Activated T-cell treated with anti-CD3 and anti-CD28 coated beads for 1 hour (primary cell): ENCODE measurements at regions not wholly inside any gene's neighbourhood (a gene's known extent, or its start where the extent isn't known, plus 50 kb on each side); places are given as distances from the start of the nearest gene placed in this dataset.
"Not testable (repeated sequence)": the region's sequence is repeated elsewhere in the genome, so short reads cannot be mapped to it uniquely, and the experiment has no call there.

ENCODE experiments used
- DNase-seq: peaks from one replicate; pipeline ENCODE4 v3.0.0-alpha.2; 2020; ENCODE audit warnings: low read depth

DNA sequence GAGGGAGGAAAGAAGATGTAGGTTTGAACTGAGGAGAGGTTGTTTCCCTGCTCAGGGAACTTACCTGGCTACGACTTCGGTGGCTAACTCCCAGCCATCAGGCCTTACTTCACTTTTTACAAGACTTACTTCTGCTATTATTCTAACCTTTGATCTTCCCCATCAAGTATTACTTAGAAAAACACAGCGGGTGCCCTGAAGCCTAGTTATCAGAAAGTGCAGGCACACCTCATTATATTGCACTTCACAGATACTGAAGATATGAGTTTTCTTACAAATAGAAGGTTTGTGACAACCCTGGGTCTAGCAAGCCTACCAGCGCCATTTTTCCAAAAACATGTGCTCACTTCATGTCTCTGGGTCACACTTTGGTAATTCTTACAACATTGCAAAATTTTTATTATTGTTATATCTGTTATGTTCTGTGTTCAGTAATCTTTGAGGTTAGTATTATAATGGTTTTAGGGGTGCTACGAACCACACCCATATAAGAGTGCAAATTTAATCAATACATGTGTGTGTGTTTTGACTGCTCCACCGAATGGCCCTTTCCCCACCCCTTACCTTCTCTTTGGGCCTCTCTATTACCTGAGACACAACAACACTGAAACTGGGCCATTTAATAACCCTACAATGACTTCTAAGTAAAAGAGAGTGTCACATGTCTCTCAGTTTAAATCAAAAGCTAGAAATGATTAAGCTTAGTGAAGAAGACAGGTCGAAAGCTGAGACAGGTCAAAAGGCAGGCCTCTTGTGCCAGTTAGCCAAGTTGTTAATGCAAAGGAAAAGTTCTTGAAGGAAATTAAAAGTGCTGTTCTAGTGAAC is 2102.7 kb upstream of the WWC1 start:
- no peak for DNase-seq

DNA sequence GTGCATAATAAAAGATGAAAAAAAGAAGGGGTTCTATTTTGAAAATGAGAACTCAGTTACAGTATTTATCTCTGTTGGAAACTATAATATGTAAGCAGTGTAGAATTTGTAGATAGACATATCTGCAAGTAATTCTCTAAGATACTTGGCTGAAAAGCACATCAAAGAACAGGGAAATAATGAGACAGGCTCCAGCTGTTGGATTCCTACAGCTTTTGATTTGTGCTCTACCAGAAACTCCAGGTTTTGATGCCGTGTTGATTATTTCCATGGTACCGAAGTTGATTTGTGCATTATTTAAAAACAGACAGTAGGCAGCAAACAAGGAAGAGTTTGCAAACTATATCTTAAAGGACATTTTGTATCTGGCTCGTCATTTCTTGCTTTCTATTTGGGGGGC is 2098.7 kb upstream of the WWC1 start:
- no peak for DNase-seq

DNA sequence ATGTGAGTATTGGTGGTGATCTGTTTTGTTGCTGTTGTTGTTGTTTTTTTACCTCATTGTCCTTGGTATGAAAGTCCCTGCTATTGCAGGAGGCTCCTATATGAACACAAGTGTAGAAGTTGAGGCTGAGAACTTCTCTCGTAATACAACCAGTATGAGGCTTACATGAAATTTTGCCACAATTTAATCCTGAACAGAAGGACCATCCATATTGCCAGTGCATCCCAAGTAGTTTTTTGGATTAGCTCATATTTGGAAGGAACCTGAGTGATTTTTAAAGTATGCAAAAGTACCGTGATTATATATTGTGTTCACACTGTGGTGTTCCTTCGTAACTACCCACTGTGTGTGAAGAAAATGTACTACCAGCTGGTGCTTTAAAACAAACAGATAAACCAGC is 2095.5 kb upstream of the WWC1 start:
- DNase-seq = no peak

DNA sequence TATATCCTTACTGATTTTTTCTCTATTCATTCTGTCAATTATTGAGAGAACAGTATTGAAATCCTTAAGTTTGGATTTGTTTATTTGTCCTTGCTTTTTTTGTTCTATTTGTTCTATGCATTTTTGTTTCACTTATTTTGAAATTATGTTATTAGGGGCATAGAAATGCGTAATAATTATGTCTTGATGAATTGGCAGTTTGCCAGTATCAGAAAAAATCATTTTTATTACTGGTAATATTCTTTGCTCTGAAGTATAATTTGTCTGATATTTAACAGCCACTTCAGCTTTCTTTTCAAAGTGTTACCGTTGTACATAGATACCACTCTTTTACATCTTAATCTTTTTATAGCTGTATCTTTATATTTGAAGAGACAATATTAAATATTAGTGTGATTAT is 2090.9 kb upstream of the WWC1 start:
- DNase-seq = no peak

DNA sequence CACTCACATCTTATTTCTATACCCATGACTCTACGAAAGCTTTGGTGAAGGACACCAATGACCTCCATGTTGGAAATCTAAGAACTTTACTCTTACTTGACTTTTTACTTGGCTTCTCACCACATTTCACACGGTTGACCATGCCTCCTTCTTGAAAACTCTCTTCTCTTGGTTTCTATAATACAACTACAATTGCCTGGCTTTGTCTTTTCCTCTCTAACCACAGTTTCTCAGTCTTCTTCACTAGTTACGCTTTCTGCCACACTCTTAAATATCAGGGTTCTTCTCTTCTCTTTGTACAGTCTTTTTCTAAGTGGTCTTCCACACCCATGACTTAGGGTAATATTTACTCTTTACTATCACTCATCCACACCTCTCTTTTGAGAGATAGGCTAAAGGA is 2079.8 kb upstream of the WWC1 start:
- DNase-seq = no peak

DNA sequence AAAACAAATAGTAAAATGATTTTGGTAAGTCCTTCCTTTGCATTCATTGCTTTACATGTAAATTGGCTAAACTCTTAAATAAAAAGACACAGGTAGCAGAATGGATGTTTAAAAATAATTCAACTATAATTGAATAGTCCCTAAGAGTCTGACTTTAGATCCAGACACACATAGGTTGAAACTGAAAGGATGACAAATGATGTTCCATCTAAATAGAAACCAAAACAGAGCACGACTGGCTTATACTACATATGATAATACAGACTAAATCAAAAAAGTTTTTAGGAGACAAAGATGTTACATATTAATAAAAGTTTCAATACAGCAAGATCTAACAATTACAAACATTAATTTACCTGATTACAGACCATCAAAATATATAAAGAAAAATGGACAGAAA is 2055.1 kb upstream of the WWC1 start:
- no peak for DNase-seq

DNA sequence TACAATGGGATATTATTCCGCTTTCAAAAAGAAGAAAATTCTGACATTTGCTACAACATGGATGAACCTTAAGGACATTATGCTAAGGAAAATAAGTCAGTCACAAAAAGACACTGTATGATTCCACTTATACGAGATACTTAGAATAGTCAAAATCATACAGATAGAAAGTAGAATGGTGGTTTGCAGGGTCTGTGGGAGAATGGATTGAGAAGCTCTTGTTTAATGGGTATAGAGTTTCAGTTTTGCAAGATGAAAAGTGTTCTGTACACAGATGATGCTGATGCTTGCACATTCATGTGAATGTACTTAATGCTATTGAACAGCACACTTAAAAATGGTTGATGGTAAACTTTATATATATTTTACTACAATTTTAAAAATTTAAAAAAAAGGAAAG is 2050.7 kb upstream of the WWC1 start:
- DNase-seq = no peak

DNA sequence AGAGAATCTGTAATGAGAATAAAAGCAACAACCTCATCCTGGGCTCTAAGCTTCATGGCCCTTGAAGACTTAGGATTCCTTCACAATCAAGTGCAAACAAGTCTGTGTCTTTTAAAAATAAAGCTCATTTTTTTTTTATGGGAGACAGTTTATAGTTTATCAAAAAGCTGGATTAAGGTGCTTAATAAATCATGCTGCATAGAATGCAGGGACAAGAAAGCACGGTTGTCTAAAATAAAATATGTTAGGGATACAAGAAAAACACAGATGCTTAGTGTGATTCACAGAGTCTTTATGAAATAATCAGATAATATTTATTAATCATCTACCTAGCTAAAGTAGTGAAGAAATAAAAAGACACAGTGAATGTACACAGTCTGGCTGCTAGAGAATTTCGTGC is 2045.9 kb upstream of the WWC1 start:
- DNase-seq = no peak

DNA sequence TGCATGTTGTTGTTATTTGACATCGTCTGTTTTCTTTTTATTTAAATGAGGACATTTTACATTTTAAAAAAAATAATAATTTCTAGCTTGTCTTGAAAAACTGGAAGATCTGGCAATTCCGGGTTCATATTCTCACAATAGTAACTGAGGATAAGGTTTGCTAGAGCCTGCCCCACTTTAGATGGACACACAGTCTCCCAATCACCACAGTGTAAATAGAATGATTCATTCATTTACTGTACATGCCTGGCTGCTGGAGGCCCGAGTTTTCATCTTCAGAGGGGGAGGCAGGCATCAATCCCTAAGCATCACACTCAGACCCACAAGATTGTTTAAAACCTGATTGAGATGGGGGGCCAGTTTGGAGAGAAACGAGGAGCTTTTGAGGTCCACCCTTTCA is 2039.7 kb upstream of the WWC1 start:
- no peak for DNase-seq

DNA sequence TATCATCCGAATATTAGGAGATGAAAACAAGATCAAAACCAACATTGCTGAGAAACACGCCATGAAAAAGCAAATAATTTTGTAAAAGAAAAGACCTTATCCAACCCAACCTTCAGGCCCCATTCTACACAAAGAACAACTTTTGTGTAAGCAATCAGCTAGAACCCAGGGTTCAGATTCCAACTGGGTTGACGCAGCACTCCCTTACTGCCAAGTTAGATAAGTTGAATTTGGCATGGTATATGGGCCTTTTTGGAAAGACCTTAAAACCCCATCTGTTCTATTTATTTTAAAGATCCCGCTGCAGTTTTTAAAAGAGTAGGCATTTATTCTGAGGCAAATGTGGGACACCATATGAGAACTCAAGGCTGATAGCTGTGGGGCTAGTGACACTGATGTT is 2033.8 kb upstream of the WWC1 start:
- no peak for DNase-seq

DNA sequence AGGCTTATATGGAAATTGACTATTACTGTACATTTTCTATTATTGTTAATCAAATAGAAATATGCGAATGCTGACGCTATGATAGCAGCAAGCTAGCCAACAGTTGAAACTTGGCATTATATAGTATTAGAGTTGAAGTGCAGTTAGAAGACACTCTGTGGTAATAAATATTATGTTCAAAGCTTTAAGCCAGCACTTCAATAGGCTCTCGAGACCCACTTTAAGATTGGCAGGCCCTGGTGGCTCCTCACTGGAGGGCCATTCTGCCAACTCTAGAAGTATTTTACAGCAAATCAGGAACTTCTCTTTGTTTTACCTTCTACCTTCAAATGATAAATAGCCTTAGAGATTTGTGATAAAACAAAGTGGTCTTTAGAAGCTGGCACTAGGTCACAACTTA is 2029.0 kb upstream of the WWC1 start:
- DNase-seq = no peak

DNA sequence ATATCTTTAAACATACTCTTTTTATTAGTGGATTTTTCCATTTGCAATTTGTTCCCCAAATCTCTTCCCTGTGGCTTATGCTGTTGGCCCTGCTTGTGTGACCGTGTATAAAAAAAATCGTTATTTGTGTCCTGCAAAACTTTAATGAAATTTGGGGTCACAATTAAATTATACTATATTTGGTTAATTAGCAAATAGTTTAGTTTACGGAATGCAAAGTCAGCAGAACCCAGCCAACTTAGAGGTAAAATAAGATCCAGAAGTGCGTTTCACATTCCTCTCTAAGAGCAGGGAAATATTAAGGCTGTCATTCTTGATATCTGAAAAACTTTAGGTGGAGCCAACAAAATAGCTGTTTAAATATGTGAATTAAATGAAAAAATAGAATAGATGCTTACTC is 2023.5 kb upstream of the WWC1 start:
- DNase-seq = no peak

DNA sequence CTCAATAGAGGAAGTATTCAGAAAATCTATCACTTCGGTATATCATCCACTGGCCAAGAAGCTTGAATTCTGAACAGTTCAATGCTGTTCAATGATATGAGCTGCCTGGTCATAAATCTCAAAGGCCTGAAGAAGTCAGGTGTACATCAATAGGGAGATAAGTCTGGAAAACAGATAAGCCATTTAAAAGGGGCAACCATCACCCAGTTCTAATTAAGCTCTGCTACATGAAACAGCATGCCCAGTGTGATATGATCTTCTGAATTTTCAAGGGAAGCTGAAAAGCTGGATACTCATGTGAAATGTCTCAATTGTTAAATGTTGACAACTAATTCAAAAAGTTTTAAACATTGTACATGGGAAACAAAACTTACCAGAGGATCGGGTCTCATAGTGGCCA is 2020.7 kb upstream of the WWC1 start:
- DNase-seq = no peak

DNA sequence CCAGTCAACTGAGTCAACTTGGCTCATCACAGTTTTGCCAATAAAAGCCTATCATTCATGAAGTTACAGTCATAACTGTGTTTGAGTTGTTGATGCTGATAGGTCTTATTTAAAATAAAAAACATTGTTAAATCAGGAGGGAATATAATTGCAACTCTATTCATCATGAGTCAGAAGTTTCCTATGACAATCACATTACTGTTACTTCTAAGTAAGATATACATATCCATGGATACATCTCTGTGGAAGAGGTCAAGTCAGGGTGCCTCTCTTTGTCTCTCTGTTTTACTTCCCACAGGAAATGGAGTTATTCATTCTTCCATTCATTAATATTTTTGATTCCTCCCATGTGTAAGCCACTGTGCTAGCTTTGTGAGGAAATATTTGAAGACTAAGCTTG is 2015.4 kb upstream of the WWC1 start:
- no peak for DNase-seq

DNA sequence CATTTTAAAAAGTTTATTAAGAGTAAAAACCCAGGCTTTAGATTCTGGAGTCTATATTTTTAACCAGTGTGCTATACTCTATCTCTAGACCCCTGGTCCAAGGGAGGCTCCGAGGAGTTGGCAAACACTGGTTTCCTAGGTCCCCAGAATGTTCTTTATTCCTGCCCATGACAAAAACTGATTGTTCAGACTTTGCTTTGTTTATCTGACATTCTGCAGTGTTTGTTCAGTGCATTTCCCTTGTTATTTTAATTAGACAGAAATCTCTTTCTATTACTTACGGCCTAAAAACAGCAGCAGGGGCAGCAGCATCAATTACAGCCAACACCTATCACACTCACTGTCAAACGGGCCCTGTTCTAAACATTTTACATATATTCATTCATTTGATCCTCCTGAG is 2011.6 kb upstream of the WWC1 start:
- DNase-seq = no peak

DNA sequence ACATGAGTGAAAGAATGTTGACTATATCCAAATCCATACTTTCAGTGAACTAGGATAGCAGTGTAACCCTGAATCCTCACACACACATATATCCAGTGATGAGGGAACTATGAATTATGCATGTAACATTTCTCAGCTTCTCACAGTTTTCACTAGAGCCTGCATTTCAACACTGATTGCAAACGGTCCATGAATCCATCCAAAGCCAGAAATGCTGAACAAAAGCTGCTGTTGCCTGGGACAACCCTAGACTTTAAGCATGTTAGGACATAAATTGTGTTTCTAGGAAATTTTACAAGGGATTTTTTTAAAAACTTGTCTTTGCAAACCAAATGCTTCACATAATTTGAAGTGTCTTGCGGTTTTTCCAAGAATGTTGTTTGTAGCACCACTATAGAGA is 2010.0 kb upstream of the WWC1 start:
- DNase-seq = no peak

DNA sequence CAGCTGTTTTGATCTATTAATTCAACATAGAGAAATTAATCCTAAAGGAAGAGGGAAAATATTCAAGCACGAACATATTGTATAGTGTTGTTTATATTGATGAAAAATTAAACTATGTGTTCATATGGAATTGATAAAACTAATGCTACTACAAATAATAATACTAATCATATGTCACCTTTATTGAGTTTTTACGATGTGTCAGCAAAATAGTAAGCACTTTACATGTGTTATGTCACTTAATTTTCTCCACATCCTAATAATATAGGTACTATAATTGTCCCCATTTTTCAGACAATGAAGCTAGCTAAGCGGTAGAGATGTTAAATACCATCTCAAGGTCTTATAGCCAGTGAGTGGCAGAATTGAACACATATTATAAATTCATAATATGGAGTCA is 2008.5 kb upstream of the WWC1 start:
- DNase-seq = no peak

DNA sequence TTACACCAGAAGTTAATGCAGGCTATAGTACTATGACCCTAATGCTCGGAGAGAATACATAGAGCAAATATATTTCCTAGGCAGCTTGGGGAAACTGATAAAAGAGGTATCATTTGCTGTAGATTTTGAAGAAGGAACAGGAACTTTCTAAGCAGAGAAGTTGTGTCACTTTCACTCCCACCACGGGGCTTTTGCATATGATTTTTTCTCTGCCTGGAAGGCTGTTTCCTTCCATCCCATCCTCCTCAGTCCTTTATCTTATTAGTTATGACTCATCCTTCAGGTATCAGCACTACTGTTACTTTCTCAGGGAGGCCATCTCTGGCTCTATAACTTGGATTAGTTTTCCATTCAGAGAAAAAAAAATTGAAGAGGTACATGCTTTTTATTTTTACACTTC is 2006.1 kb upstream of the WWC1 start:
- DNase-seq = no peak

DNA sequence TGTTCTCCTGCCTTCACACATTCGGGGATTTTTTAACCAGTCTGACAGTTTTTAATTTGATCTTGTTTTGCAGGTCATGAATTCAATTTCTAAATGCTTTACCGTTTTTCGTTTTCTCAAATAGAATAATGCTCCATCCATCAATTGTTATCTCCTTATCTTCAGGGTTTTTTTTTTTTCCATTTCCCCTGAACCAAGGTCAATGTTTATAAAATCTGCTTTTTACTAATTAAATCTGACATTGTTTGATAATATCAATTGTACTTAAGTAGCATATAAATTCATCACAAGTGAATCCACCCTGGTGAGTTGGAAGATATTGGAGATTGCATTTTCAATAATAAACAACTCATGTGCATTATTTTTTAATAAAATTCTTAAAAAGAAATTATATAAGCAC is 2004.6 kb upstream of the WWC1 start:
- no peak for DNase-seq

DNA sequence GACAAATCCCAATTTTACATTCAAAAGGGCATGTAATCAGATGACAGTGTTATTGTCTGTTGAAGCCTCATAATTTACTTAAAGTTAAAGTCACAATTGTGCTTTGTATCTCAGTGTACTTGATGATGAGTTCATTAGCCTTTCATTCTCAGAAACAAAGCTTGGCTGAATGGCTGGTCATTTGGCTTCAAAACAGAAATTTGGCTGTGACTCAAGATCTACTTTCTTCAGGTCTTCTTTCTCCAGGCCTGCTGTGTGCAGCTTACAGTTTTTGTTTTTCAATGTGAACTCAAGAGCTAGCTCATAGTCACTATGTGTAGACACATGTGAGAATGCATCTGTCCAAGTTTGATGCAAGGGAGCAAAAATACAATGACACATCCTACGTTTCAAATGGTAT is 2003.6 kb upstream of the WWC1 start:
- no peak for DNase-seq

DNA sequence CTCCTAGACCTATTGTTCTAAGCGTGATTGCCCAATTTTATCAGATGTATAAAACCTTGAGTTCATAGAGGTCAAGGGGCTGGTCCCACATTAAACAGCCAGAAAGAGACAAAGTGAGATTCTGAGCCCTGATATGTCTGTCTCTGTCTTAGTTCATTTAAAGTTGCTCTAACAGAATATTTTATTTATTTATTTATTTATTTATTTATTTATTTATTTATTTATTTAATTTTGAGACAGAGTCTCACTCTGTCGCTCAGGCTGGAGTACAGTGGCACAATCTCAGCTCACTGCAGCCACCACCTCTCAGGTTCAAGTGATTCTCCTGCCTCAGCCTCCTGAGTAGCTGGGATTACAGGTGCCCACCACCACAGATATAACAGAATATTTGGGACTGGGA is 1999.6 kb upstream of the WWC1 start:
- DNase-seq = not testable (repeated sequence)

DNA sequence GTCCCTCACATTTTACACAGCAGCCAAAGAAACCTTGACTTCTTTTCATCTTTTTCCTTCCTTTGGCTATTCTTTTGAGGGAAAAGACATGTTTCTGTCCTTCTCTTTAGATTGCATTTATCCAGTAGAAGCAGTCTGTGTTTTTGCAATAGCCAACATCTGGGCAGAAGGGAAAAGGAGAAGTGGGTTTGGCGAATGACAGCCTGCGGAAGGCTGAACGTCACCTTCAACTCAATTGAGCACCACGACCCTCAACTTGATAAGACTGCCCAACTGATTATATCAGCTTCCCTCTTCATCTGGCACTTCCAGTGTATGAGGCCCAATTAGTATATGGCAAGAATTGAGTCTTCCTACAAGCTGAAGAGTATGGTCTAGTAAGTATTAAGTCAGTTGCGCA is 1997.6 kb upstream of the WWC1 start:
- DNase-seq = no peak

DNA sequence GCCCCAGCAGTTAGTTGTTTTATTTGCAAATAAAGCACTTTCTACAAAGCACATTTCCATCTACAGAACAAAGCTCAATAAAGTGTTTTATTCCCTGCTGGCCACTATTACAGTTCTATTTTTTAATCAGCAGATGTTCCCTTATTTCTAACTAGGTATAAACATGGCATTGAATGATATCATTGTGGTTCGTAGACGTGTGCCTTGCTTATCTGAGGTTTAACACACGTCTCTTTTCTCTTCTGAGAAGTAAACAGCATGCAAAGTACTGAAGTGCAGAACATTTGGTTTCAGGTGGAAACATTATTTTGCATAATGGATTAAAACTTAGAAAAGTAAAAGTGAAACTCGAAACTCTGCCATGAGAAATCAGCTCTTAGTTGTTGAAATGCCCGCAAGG is 1989.3 kb upstream of the WWC1 start:
- DNase-seq = no peak

DNA sequence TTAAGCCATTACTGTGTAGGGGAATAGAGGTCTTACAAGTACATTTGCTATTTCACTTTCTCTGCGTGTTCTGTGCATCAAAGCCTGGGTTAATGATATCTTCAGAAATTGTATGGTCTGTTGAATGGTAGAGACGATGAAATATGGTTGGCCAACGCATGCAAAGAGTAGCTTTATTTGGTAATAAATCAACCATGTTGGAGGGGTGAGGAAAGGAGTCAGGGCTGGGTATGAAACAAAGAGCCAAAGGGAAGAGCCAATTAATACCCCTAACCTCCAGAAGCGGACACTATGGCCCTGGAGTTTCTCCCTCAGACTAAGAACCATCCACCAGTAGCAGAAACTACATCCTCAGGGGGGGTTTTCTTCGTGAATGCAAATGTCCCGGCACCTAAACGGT is 1974.0 kb upstream of the WWC1 start:
- DNase-seq = no peak
